IMR-90 (cell line): ENCODE measurements at regions not wholly inside any gene's neighbourhood (a gene's known extent, or its start where the extent isn't known, plus 50 kb on each side); places are given as distances from the start of the nearest gene placed in this dataset.

Experiments
- ATAC-seq: fragments of 200-7000 bp; cut with Tn5 transposase; 2 replicates; pipeline ENCODE4 v1.9.1; 2020; ENCODE audit warnings: low read depth, mild to moderate bottlenecking, moderate library complexity
- BruUV-seq: library from RNA; stranded (reverse); fragments of 400-500 nt; replicated peaks from 2 replicates; lab custom pipeline; 2021; lab: Mats Ljungman, UMichigan
- CTCF ChIA-PET: fragments of 300-600 bp; formaldehyde crosslinking; extraction: SDS; loops from one replicate; lab custom pipeline; 2021; ENCODE audit warnings: antibody characterized with exemption; lab: Yijun Ruan, JAX
- POLR2A ChIA-PET: fragments of 300-600 bp; sonication (Branson Sonifier 250); formaldehyde crosslinking; loops from one replicate; lab custom pipeline; 2022; ENCODE audit warnings: antibody characterized with exemption; ENCODE audit not compliant: unreplicated experiment; lab: Charles Lee
- DNase-seq: peaks from one replicate; pipeline ENCODE4 v3.0.0; 2013
- H2AFZ ChIP-seq: replicated peaks from 2 replicates; pipeline ENCODE3; 2013; ENCODE audit warnings: low read length, mild to moderate bottlenecking; ENCODE audit not compliant: poor library complexity
- H2AK5ac ChIP-seq: 2 replicates; pipeline ENCODE4 v1.6.1; 2013; ENCODE audit warnings: low read depth, low read length, inconsistent platforms
- H2AK9ac ChIP-seq: replicated peaks from 2 replicates; pipeline ENCODE3; 2013; ENCODE audit warnings: mild to moderate bottlenecking, low read depth, low read length, moderate library complexity; ENCODE audit not compliant: poor library complexity
- H2BK120ac ChIP-seq: 2 replicates; pipeline ENCODE4 v1.6.1; 2013; ENCODE audit warnings: low read depth, low read length, inconsistent platforms
- H2BK15ac ChIP-seq: 3 replicates; pipeline ENCODE4 v1.6.1; 2013; ENCODE audit warnings: low read depth, low read length, inconsistent platforms
- H2BK20ac ChIP-seq: 2 replicates; pipeline ENCODE4 v1.6.1; 2013; ENCODE audit warnings: low read depth, mild to moderate bottlenecking, inconsistent platforms, low read length, moderate library complexity
- H2BK5ac ChIP-seq: 2 replicates; pipeline ENCODE4 v1.6.1; 2013; ENCODE audit warnings: mild to moderate bottlenecking, low read depth, low read length, inconsistent platforms; ENCODE audit not compliant: poor library complexity, severe bottlenecking
- H3K14ac ChIP-seq: replicated peaks from 2 replicates; pipeline ENCODE4 v1.6.1; 2013; ENCODE audit warnings: low read depth, low read length, inconsistent platforms
- H3K18ac ChIP-seq: 2 replicates; pipeline ENCODE4 v1.6.1; 2013; ENCODE audit warnings: low read depth, low read length, control low read depth
- H3K23ac ChIP-seq: 2 replicates; pipeline ENCODE4 v1.6.1; 2013; ENCODE audit warnings: low read depth, low read length, inconsistent platforms
- H3K27ac ChIP-seq: 2 replicates; pipeline ENCODE4 v1.5.1; 2013; ENCODE audit warnings: mild to moderate bottlenecking, control low read depth, low read length; ENCODE audit not compliant: insufficient read depth
- H3K27me3 ChIP-seq: 2 replicates; pipeline ENCODE4 v1.6.1; 2013; ENCODE audit warnings: low read length; ENCODE audit not compliant: control insufficient read depth, insufficient read depth
- H3K36me3 ChIP-seq: 2 replicates; pipeline ENCODE4 v1.6.1; 2013; ENCODE audit warnings: low read length, mixed read lengths; ENCODE audit not compliant: control insufficient read depth, insufficient read depth
- H3K4ac ChIP-seq: 2 replicates; pipeline ENCODE4 v1.6.1; 2013; ENCODE audit warnings: low read depth, low read length, inconsistent platforms
- H3K4me1 ChIP-seq: 2 replicates; pipeline ENCODE4 v1.6.1; 2013; ENCODE audit warnings: low read length, mixed read lengths; ENCODE audit not compliant: control insufficient read depth, insufficient read depth
- H3K4me2 ChIP-seq: 2 replicates; pipeline ENCODE4 v1.6.1; 2013; ENCODE audit warnings: low read depth, mild to moderate bottlenecking, control low read depth, low read length, moderate library complexity
- H3K4me3 ChIP-seq: 2 replicates; pipeline ENCODE4 v1.5.1; 2013; ENCODE audit warnings: low read depth, mild to moderate bottlenecking, control low read depth, low read length, moderate library complexity; ENCODE audit not compliant: insufficient read depth
- H3K56ac ChIP-seq: 2 replicates; pipeline ENCODE4 v1.6.1; 2013; ENCODE audit warnings: low read length, inconsistent platforms; ENCODE audit not compliant: insufficient read depth; ENCODE audit errors: extremely low read depth
- H3K79me1 ChIP-seq, 2 experiments: 2 replicates each; pipeline ENCODE4 v1.6.1; 2013; ENCODE audit warnings: low read length in 2 of 2, inconsistent platforms in 1 of 2, low read depth in 1 of 2
- H3K9ac ChIP-seq: 2 replicates; pipeline ENCODE4 v1.6.1; 2013; ENCODE audit warnings: low read depth, low read length, control low read depth
- H3K9me1 ChIP-seq: 2 replicates; pipeline ENCODE4 v1.6.1; 2013; ENCODE audit warnings: low read length, inconsistent platforms; ENCODE audit not compliant: insufficient read depth
- H3K9me3 ChIP-seq: 2 replicates; pipeline ENCODE4 v1.6.1; 2013; ENCODE audit warnings: low read length; ENCODE audit not compliant: control insufficient read depth, insufficient read depth
- H4K20me1 ChIP-seq: 2 replicates; pipeline ENCODE4 v1.6.1; 2013; ENCODE audit warnings: low read length, inconsistent platforms; ENCODE audit not compliant: insufficient read depth
- H4K5ac ChIP-seq: 2 replicates; pipeline ENCODE4 v1.6.1; 2013; ENCODE audit warnings: mild to moderate bottlenecking, low read depth, low read length, control low read depth
- H4K8ac ChIP-seq, 2 experiments: 2 replicates each; pipeline ENCODE4 v1.6.1; 2013; ENCODE audit warnings: low read depth in 2 of 2, low read length in 2 of 2, control low read depth in 1 of 2, inconsistent platforms in 1 of 2
- H4K91ac ChIP-seq: 2 replicates; pipeline ENCODE4 v1.6.1; 2013; ENCODE audit warnings: low read depth, low read length, inconsistent platforms; ENCODE audit not compliant: insufficient read depth
- BHLHE40 ChIP-seq: fragments of 150-350 bp; IDR thresholded peaks from 2 replicates; pipeline ENCODE4 v1.6.1; 2016; ENCODE audit warnings: mild to moderate bottlenecking, low read depth, low read length
- CHD1 ChIP-seq: IDR thresholded peaks from 2 replicates; pipeline ENCODE4 v1.6.1; 2012; ENCODE audit warnings: low read depth, low read length, improper control_type of control experiment
- CTCF ChIP-seq: conservative IDR thresholded peaks from 2 replicates; pipeline ENCODE4 v1.5.1; 2012; ENCODE audit warnings: mild to moderate bottlenecking, low read depth, low read length, improper control_type of control experiment
- WGBS, 2 experiments: methylation state at CpG; one replicate each; pipeline versions ENCODE4 v1.1.5 to v1.1.7; 2013; ENCODE audit warnings: missing lambda C conversion rate in 2 of 2; ENCODE audit not compliant: insufficient read length in 1 of 2; ENCODE audit errors: extremely low coverage in 2 of 2; 5-methylcytosine and 5-hydroxymethylcytosine counted together
- dilution Hi-C: fragments of 300-500 bp; cut with HindIII; formaldehyde crosslinking; loops from one replicate; pipeline ENCODE4 v1.14.3; 2018; ENCODE audit warnings: low sequenced_read_pairs; ENCODE audit not compliant: unreplicated experiment
- in situ Hi-C: fragments of 300-500 bp; cut with MboI; formaldehyde crosslinking; loops from 3 replicates; pipeline ENCODE4 v1.14.3; 2019; ENCODE audit warnings: low sequenced_read_pairs, inconsistent platforms, mixed read lengths
- intact Hi-C: fragments of 100-400 bp; cut with micrococcal nuclease; formaldehyde crosslinking; loops from 2 replicates; pipeline ENCODE4 v1.10.0; 2022

- no peak overlapping the region for H4K8ac ChIP-seq
- H2AK9ac ChIP-seq = no peak overlapping the region
- no peak overlapping the region for H2AFZ ChIP-seq
- no peak overlapping the region for H3K23ac ChIP-seq
- no peaks in the 10 kb centered on the region for H3K36me3 ChIP-seq
- BruUV-seq = no TSS peak
- H4K91ac ChIP-seq = no peak overlapping the region
- no peak overlapping the region for H2BK120ac ChIP-seq
- no peak for DNase-seq
- no peaks in the 10 kb centered on the region for H3K27me3 ChIP-seq
- no peak overlapping the region for H2AK5ac ChIP-seq
- 20% methylated on average over 1 of the region's 5 CpGs; no CpG with 5 or more reads in 1 of the 2 experiments for WGBS, 2 experiments
- no peaks in the 10 kb centered on the region for H3K79me1 ChIP-seq
- no peak overlapping the region for H2BK15ac ChIP-seq
- no peak overlapping the region for H3K4me2 ChIP-seq
- ATAC-seq = no peak
- TF ChIP-seq CTCF (no peak), BHLHE40 (no peak), CHD1 (no peak)
- no peak overlapping the region for H3K4ac ChIP-seq
- H3K9me3 ChIP-seq = peaks cover 3% of the 10 kb centered on the region; the same call in 1 of the 2 replicates
- dilution Hi-C loops = no loop called here
- H3K9me1 ChIP-seq = no peaks in the 10 kb centered on the region
- H3K9ac ChIP-seq = no peak overlapping the region
- no peak overlapping the region for H3K56ac ChIP-seq
- no peak overlapping the region for H3K18ac ChIP-seq
- POLR2A ChIA-PET = no interaction called here
- H2BK20ac ChIP-seq = no peak overlapping the region
- in situ Hi-C loops = no loop called here
- H3K4me3 ChIP-seq = no peak overlapping the region
- CTCF ChIA-PET = no interaction called here
- intact Hi-C loops = no loop called here
- no peak overlapping the region for H4K5ac ChIP-seq
- H3K4me1 ChIP-seq = no peaks in the 10 kb centered on the region
- no peaks in the 10 kb centered on the region for H4K20me1 ChIP-seq
- H3K14ac ChIP-seq = no peak overlapping the region
- H2BK5ac ChIP-seq = no peak overlapping the region
- H3K27ac ChIP-seq = no peak overlapping the region
Observed at GRCh38 chr20:57034001-57034400, 232.4 kb downstream of the BMP7 start.
